ENCODE measurements at regions not wholly inside any gene's neighbourhood (a gene's known extent, or its start where the extent isn't known, plus 50 kb on each side); places are given as distances from the start of the nearest gene placed in this dataset.

DNA sequence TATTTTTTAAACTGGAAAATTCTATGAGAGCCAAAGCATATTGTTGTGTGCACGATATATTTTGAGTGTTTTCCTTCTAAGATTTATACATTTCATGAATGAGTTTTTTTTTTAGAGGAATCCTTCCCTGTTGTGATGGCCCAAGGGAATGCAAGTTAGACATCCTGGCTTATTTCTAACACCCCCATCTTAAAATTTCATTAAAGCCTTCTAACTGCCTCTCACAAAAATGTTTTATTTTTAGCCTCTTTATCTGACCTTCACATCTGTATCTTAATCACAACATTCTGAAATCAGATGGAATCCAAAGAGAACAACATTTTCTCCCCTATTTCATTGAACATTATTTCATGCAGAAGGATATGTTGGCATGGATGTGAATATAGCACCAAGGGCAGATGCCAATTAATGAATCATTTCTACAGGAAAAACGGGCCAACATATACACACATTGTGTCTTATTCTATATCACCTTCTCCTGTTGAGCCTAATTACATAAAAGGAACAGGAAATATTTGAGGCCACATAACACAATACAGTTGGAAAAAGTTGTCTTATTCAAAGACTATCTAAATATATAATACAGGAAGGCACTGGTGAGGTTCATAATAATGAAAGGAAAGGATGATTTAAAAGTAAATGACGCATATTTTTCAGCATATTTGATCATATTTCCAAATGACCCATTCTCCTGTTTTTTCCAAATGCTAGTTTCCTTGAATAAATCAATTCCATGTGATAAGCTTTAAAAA lies 455.5 kb downstream of the TTLL7 start:
- TF ChIP-seq GATA2 (IDR thresholded peaks at IDR 0.05; ENCODE audit: low read depth, low read length) = no peak
- TF ChIP-seq GATA3 (IDR thresholded peaks at IDR 0.05; ENCODE audit: low read depth, low read length) = no peak
